Natural killer cell (primary cell): ENCODE measurements at regions not wholly inside any gene's neighbourhood (a gene's known extent, or its start where the extent isn't known, plus 50 kb on each side); places are given as distances from the start of the nearest gene placed in this dataset.

ENCODE experiments used
- ATAC-seq, 3 donors: fragments of 150-1000 bp in 2 of 3; fragments of 200-7000 bp in 1 of 3; cut with Tn5 transposase; 1 replicate in 1 of 3; 2 replicates in 2 of 3; pipeline ENCODE4 v1.10.0; 2021; ENCODE audit warnings: mild to moderate bottlenecking in 2 of 3, moderate library complexity in 2 of 3
- DNase-seq, 2 donors: peaks; one replicate each; pipeline versions ENCODE4 v3.0.0 to v3.0.0-alpha.2; 2013 to 2021; ENCODE audit warnings: mixed read lengths in 1 of 2
- H3K27ac ChIP-seq: one replicate; pipeline ENCODE4 v1.5.1; 2013; ENCODE audit warnings: mild to moderate bottlenecking, low read length
- H3K27me3 ChIP-seq: one replicate; pipeline ENCODE4 v1.6.1; 2013; ENCODE audit warnings: low read length; ENCODE audit not compliant: control insufficient read depth, insufficient read depth
- H3K36me3 ChIP-seq: one replicate; pipeline ENCODE4 v1.6.1; 2013; ENCODE audit warnings: low read length; ENCODE audit not compliant: control insufficient read depth, insufficient read depth
- H3K4me1 ChIP-seq: one replicate; pipeline ENCODE4 v1.6.1; 2013; ENCODE audit warnings: low read length; ENCODE audit not compliant: control insufficient read depth, insufficient read depth
- H3K4me3 ChIP-seq: one replicate; pipeline ENCODE4 v1.5.1; 2013; ENCODE audit warnings: low read length
- H3K9me3 ChIP-seq: one replicate; pipeline ENCODE4 v1.6.1; 2013; ENCODE audit warnings: low read length; ENCODE audit not compliant: control insufficient read depth, insufficient read depth
- H3K27ac Mint-ChIP-seq, 2 donors: one replicate each; pipeline ENCODE4 v1.8.0; 2022; ENCODE audit warnings: mild to moderate bottlenecking in 2 of 2, mixed read lengths in 2 of 2, moderate library complexity in 1 of 2
- H3K27me3 Mint-ChIP-seq, 2 donors: one replicate each; pipeline ENCODE4 v1.8.0; 2022; ENCODE audit warnings: low read depth in 2 of 2, mixed read lengths in 2 of 2
- H3K36me3 Mint-ChIP-seq: one replicate; pipeline ENCODE4 v1.8.0; 2022; ENCODE audit warnings: mixed read lengths
- H3K4me1 Mint-ChIP-seq, 2 donors: one replicate each; pipeline ENCODE4 v1.8.0; 2022; ENCODE audit warnings: mixed read lengths in 2 of 2
- H3K4me3 Mint-ChIP-seq: one replicate; pipeline ENCODE4 v1.8.0; 2022; ENCODE audit warnings: mild to moderate bottlenecking, moderate library complexity, mixed read lengths
- H3K9me3 Mint-ChIP-seq, 2 donors: one replicate each; pipeline ENCODE4 v1.8.0; 2022; ENCODE audit warnings: mixed read lengths in 2 of 2
- CTCF ChIP-seq: fragments of 200-600 bp; IDR thresholded peaks from one replicate; pipeline ENCODE4 v1.8.0; 2022; ENCODE audit warnings: antibody characterized with exemption
- WGBS: methylation state at CpG from one replicate; pipeline ENCODE4 v1.1.7; 2013; ENCODE audit warnings: missing lambda C conversion rate; ENCODE audit not compliant: insufficient coverage; 5-methylcytosine and 5-hydroxymethylcytosine counted together
- intact Hi-C: fragments of 100-400 bp; cut with micrococcal nuclease; formaldehyde crosslinking; loops from one replicate; pipeline ENCODE4 v1.14.2; 2022

GRCh38 chr12:111189792-111190191, 179.1 kb downstream of the PHETA1 start:
- no peak for DNase-seq
- Histone ChIP-seq H3K4me3 (no peak overlapping the region), H3K4me1 (peaks cover 4% of the 10 kb centered on the region), H3K27me3 (no peaks in the 10 kb centered on the region), H3K9me3 (no peaks in the 10 kb centered on the region), H3K36me3 (no peaks in the 10 kb centered on the region), H3K27ac (no peak overlapping the region)
- Mint-ChIP-seq H3K9me3 (no peaks in the 10 kb centered on the region), H3K4me3 (no peak overlapping the region), H3K27me3 (peaks cover 5 to 10% of the 10 kb centered on the region in 2 donors), H3K4me1 (no peaks in the 10 kb centered on the region), H3K27ac (no peak overlapping the region), H3K36me3 (no peaks in the 10 kb centered on the region)
- no peak for TF ChIP-seq CTCF
- intact Hi-C loops = no loop called here
- no peak for ATAC-seq
- 88% methylated on average over 3 of the region's 3 CpGs for WGBS

GRCh38 chr12:111188436-111188835, 180.5 kb downstream of the PHETA1 start:
- WGBS = 92% methylated on average over 8 of the region's 8 CpGs
- peaks cover 5 to 10% of the 10 kb centered on the region in 2 donors for H3K27me3 Mint-ChIP-seq
- H3K36me3 ChIP-seq = no peaks in the 10 kb centered on the region
- H3K4me3 Mint-ChIP-seq = no peak overlapping the region
- H3K36me3 Mint-ChIP-seq = no peaks in the 10 kb centered on the region
- no peak for TF ChIP-seq CTCF
- H3K4me3 ChIP-seq = no peak overlapping the region
- H3K4me1 Mint-ChIP-seq = no peaks in the 10 kb centered on the region
- H3K27ac Mint-ChIP-seq = no peak overlapping the region
- no peaks in the 10 kb centered on the region for H3K9me3 Mint-ChIP-seq
- ATAC-seq (no peak), DNase-seq (no peak)
- H3K27me3 ChIP-seq = no peaks in the 10 kb centered on the region
- H3K4me1 ChIP-seq = peaks cover 4% of the 10 kb centered on the region
- H3K9me3 ChIP-seq = no peaks in the 10 kb centered on the region
- intact Hi-C loops = no loop called here
- no peak overlapping the region for H3K27ac ChIP-seq

- Histone ChIP-seq H3K27me3 (no peaks in the 10 kb centered on the region), H3K4me1 (peaks cover 4% of the 10 kb centered on the region), H3K4me3 (no peak overlapping the region), H3K9me3 (no peaks in the 10 kb centered on the region), H3K27ac (no peak overlapping the region), H3K36me3 (no peaks in the 10 kb centered on the region)
- Mint-ChIP-seq H3K36me3 (no peaks in the 10 kb centered on the region), H3K27ac (no peak overlapping the region), H3K9me3 (no peaks in the 10 kb centered on the region), H3K27me3 (peaks cover 12 to 19% of the 10 kb centered on the region in 2 donors), H3K4me3 (no peak overlapping the region), H3K4me1 (no peaks in the 10 kb centered on the region)
- intact Hi-C loops = no loop called here
- DNase-seq (no peak), ATAC-seq (no peak)
- TF ChIP-seq CTCF = no peak
- 86% methylated on average over 16 of the region's 17 CpGs for WGBS
Observed at GRCh38 chr12:111186347-111186746, 182.5 kb downstream of the PHETA1 start.

GRCh38 chr12:111185889-111186227, 183.0 kb downstream of the PHETA1 start:
- no peak for ATAC-seq
- Mint-ChIP-seq H3K9me3 (no peaks in the 10 kb centered on the region), H3K4me1 (no peaks in the 10 kb centered on the region), H3K27me3 (peaks cover 14 to 22% of the 10 kb centered on the region in 2 donors), H3K27ac (no peak overlapping the region), H3K4me3 (no peak overlapping the region), H3K36me3 (no peaks in the 10 kb centered on the region)
- no peak for TF ChIP-seq CTCF
- H3K27me3 ChIP-seq = no peaks in the 10 kb centered on the region
- 91% methylated on average over 6 of the region's 6 CpGs for WGBS
- peaks cover 4% of the 10 kb centered on the region for H3K4me1 ChIP-seq
- intact Hi-C loops = no loop called here
- no peak for DNase-seq
- no peaks in the 10 kb centered on the region for H3K9me3 ChIP-seq
- no peaks in the 10 kb centered on the region for H3K36me3 ChIP-seq
- no peak overlapping the region for H3K4me3 ChIP-seq
- H3K27ac ChIP-seq = no peak overlapping the region
